Body of pancreas (tissue), 4 donors: ENCODE measurements at regions not wholly inside any gene's neighbourhood (a gene's known extent, or its start where the extent isn't known, plus 50 kb on each side); places are given as distances from the start of the nearest gene placed in this dataset.
"Not testable (repeated sequence)": the region's sequence is repeated elsewhere in the genome, so short reads cannot be mapped to it uniquely, and the experiment has no call there.

Source experiments
- POLR2A ChIP-seq, 3 donors: fragments of 450-650 bp; IDR thresholded peaks; one replicate each; pipeline ENCODE4 v1.6.1; 2016; ENCODE audit warnings: antibody characterized with exemption in 3 of 3, mild to moderate bottlenecking in 2 of 3
- TF ChIP-seq, protein P1 (sequence below), 7 experiments: fragments of 450-650 bp in 4 of 7; fragments of 200-600 bp in 3 of 7; sonication (generic) in 3 of 7; IDR thresholded peaks; one replicate each; pipeline ENCODE4 v1.5.1; 2016 to 2019; ENCODE audit warnings: antibody characterized with exemption in 7 of 7

- TF ChIP-seq, protein P1, sequence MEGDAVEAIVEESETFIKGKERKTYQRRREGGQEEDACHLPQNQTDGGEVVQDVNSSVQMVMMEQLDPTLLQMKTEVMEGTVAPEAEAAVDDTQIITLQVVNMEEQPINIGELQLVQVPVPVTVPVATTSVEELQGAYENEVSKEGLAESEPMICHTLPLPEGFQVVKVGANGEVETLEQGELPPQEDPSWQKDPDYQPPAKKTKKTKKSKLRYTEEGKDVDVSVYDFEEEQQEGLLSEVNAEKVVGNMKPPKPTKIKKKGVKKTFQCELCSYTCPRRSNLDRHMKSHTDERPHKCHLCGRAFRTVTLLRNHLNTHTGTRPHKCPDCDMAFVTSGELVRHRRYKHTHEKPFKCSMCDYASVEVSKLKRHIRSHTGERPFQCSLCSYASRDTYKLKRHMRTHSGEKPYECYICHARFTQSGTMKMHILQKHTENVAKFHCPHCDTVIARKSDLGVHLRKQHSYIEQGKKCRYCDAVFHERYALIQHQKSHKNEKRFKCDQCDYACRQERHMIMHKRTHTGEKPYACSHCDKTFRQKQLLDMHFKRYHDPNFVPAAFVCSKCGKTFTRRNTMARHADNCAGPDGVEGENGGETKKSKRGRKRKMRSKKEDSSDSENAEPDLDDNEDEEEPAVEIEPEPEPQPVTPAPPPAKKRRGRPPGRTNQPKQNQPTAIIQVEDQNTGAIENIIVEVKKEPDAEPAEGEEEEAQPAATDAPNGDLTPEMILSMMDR (IDR thresholded peaks at IDR 0.05): not testable (repeated sequence)
- not testable (repeated sequence) for TF ChIP-seq POLR2A (IDR thresholded peaks at IDR 0.05)
Observed at GRCh38 chr4:117927823-117928222, 106.5 kb upstream of the NDST3 start.
